ENCODE measurements at regions not wholly inside any gene's neighbourhood (a gene's known extent, or its start where the extent isn't known, plus 50 kb on each side); places are given as distances from the start of the nearest gene placed in this dataset.

DNA sequence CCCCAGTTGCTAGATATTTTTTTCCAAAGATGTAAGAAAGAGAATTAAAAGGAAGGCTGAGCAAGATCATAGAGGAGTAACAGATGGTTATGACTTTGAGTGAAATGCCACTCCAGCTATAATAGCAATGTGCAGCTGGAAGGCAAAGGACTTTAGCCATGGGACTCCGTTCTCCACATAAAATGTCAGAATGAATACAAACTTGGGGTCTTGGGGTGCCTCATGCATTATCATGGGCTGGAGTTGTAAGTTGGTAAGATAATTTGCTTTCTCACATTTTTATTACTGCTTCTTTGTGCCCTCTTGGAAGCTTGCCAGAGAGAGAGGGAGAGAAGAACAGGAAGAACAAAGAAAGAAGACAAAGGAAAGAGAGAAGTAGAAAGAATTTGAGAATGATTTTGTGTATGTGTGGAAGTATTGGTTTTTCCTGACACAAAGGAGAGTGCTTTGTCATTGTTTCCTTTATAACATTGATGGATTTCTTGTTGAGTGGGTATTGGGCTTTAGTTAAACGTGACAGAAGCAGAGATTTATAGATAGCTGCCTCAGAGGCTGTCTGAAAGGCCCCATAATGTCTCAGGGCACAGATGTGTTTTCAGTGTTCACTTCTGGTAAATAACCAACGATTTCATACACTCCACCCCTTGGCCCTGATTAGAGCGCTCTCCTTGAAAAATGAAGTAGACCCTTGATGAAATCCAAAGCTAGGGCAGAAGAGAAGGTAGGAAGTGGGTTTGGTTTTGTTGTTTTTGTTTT is 715.3 kb downstream of the NR2F2 start:
- no peak for FAIRE-seq

DNA sequence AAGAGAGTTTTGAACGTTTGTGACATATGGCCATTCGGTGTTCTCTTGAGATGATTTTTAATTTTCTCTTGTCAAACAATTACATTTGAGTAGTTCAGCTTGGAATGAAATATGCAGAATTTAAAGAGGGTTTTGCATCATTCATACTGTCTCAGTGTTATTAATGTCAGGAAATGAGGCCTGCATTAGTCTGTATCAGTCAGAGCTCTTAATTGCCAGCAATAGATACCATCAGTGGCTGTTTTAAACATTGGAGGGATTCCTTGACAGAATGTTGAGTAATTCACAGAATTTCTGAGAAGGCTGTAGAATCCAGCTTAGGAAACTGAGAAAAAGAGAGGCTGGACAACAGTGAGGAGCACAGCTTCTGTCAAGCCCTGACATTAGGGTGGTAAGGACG is 722.0 kb downstream of the NR2F2 start:
- FAIRE-seq = no peak

DNA sequence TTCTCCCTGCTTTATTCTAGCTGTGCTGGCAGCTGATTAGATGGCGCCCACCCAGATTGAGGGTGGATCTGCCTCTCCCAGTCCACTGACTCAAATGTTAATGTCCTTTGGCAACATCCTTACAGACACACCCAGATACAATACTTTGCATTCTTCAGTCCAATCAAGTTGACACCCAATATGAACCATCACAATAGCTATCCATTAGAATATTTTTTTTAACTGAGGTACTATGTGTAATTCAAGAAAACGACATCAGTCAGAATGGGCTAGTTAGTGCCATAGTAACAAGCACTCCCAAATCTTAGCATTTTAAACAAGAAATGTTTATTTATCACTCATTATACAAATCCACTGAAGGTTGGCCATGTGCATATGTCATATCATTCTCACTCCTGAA is 723.1 kb downstream of the NR2F2 start:
- FAIRE-seq = no peak

DNA sequence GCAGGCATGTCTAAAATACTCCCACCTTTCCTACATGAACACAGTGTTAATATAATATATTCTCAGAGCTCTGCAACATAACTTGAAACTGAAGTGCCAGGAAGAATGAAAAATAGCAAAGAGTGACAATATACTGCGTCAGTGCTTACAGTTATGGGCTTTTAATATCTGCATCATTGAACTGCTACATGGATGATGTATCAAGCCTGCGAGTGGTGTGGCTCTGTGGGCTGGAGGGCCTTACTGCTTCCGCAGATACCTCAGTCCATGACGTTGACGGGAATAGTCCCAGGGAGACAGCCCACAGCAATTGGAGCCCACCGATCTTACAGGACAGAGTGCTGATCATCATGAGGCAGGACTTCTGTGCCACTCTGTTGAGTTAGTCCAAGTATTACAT is 727.0 kb downstream of the NR2F2 start:
- no peak for FAIRE-seq

DNA sequence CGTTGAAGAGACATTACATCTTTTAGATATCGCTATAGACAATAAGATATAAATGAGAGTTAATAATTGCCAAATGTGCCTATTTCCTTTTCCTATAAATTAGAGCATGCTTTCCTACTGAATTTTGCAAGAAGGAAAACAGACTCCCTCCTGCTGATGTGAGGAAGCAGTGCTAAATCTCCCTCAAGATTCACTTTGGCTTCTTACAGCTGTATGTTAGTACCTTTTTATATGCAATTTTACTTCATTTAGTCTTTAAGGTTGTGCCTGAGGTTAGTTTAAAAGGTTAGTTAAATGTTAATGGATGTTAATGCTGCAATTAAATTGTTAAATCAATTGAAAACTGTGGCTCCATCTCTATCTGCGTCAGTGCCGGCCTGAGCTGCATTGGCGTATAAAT is 728.8 kb downstream of the NR2F2 start:
- FAIRE-seq = no peak

DNA sequence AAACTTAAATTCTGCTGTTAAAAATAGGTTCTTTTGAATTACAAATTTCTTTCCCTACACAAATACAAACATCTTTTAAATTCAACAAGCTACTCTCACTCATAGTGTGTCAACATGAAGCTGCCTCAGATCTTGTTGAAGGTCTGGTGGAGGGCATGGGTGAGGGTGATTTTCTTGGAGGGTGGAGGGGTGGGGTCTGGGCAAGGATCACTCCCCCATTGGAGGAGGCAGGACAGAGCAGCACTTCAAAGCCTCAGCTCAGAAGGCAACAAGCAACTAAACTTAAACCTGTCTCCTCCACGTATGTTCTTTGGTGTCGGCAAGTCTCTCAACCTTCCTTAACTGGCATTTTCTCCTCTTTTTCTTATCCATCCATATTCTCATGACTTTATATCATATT is 730.9 kb downstream of the NR2F2 start:
- no peak for FAIRE-seq

DNA sequence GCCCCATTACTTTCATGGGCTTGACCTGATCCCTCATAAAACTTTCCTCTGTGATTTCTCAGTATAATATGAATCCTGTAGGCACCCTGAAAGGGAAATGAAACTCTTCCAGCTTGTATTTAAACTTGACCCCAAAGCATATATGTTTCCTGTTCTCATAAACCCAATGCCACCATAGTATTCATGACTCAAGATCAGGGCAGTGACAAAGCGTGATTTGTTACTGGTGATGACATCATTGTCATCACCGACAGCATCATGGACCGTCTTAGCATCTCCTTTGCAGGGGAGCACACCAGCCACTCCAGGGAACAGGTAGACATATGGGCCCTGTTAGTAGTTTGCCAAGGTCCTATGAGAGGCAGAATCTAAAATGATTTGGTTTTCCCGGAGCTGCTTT is 741.2 kb downstream of the NR2F2 start:
- no peak for FAIRE-seq

DNA sequence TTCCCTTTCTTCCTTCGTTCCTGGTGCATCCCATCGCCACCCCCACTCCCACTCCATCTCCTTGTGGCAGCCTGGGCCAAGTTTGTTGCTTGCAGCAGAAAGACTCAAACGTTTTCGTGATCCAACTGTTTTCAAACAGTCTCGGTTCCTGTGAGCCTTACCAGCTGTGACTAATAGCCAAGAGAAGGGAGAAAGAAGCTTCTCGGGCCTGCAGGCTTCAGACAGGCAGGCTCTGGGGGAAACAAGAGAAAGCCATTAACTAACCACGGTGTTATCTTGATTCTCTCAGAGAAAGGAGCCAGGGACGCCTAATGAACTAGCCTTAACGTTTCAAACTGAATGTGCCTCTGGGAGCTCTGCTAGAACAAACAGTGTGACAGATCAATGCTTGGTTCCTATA is 742.0 kb downstream of the NR2F2 start:
- no peak for FAIRE-seq

DNA sequence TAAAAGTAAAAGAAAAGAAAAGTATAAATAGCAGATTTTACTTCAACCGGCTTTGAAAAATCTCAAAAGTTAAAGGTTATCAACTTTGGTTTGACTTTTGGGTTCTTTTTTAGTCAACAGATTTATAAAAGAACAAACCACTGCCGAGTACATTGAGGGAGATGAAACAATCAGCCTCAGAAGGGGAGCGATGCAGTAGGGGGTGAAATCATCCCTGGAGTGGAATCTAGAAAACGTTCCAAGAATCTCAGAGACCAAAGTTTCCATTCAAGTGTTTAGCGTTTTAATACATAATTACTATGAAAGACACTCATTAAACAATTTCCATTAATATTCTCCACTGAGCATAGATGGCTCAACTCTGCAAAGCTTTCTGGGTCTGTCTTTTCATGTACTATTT is 745.5 kb downstream of the NR2F2 start:
- no peak for FAIRE-seq

DNA sequence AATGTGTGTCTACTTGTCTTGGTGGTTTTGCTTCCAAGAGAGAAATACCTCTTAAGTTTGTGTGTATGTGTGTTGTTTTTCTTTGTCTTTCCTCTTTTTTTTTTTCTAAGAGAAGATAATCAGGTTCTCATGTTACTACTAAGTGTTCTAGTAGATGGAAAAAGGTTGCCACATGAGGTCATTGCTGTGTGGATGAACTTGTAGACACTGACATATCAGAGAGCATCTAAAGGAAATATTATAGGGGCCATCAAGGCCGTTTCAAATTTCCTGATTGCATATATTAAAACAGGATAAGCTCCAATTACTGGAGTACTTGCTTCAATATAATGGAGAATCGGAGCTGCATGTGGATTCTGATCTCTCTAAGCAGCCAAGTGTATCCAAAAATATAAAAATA is 747.5 kb downstream of the NR2F2 start:
- no peak for FAIRE-seq

DNA sequence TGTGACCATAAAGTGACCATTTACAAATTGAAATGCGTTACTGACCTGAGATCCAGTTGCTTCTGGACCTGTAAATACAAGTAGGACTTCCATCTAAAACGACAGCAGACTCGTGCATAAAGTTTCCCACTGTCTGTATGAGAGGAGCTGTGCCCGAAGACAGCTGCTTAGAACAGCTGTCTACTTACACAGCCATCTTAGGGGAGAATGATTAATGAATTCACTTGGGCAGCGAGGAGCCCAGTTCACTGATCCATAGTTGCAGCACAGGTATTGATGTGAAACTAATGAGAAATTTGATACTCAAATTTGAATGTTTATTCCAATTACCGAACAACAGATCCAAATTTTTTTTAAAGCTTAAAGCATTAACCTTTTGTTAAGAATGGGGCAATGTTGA is 748.1 kb downstream of the NR2F2 start:
- FAIRE-seq = no peak

DNA sequence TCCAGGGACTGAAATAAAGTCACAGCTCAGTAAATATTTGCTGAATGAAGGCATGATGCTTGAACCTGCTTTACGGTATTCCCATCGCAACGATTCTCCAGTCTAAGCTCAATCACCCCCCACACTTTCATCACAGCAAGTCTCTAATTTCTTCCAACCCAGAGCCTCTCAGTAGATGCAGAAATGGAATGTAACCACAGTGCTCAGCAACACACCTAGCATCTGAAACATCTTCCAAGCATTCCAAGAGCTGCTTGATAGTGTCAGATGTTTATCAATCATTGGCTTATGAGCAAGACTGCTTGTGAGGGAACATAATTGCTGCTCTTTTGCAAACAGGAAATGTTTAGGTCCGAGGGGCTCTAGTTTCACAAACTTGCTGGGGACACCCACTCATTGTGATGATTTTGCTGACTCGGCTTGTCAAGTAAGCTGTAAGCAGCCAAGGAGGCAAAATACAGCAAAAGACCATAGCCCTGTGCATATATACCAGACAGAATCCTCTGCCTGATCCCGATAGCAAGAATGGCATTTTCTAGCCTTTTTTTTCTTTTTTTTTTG is 751.2 kb downstream of the NR2F2 start:
- FAIRE-seq = no peak

DNA sequence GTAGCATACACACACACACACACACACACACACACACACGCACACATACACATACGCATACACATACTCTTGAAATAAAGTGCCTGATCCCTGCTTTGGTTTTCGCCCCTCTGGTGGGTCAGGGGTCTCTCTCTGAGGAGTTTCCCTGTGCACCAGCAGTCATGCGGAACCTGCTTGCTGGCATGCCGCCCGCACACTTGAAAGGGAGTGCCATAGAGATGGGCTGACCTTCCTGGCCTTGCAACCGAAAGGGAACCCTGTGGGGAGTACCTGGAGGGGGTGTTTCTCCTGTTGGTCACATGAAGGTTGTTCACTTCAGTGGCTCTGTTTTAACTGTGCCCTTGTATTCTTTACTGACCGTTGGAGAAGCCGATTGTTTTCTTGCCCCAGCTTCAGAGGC is 752.3 kb downstream of the NR2F2 start:
- no peak for FAIRE-seq

DNA sequence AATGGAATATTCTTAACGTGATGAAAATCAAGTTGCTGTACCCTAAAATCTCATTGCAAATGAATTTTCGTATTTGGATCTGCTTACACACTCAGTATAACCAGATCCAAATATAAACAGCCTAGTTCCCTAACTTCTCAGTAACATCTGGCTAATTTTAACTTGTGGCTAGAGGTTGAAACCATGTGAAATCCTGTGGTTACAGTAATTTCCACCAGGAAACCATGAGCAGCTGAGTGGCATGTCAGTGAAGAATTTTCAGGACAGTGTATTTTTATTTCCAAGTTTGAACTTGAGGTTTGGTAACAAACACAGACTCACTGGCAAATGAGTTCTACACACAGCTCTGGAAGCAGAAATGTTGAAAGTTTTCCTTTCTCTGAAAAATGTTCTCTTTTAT is 754.1 kb downstream of the NR2F2 start:
- FAIRE-seq = no peak

DNA sequence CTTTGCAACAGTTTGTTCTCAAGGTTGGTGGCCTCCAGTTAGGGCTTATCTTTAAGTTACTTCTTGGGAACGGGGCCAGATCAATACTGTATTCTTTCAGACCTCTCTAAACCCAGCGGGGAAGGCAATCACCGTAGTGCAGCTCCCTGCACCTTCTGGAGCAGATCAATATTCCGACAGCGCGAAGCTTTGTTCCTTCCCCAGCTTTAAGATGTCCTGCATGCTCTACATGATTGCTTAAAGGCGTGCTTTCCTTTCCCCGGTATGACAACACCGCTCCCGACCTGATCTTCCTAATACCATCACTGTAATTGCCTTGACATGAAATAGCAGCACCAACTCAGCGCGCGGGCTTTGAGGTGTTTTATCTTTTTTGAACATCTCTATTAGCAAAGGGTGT is 755.2 kb downstream of the NR2F2 start:
- FAIRE-seq = no peak

DNA sequence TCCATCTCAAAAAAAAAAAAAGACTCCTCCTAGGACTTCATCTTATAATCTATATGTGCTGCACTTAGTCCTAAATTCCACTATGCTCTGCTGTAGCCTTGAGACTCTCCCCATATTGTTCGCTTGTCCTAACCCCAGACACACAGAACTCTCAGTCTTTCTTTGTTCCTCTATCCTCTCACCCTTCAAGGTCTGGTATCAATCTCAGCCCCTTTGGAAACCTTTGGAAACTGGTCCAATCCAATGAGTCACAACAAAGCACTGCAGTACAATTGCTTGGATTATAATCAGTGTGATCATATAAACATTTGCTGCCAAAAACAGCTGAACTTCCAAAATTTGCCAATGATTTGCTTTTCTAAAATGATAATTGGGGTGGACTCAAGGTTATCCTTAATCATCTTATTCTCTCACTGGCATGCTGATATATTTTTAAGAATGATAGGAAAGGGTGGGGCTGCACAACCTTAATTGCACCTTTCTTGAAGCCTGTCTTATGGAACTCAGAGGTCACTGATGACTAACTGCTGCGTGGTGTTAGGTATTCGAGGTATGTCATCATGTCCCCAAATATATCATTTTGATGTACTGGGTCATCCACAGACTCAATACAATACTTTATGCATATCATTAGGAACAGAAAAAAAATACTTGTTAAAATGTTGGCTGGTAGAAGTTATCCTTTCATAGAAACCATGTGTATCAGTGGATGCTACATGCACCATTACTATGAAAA is 756.7 kb downstream of the NR2F2 start:
- FAIRE-seq = no peak

DNA sequence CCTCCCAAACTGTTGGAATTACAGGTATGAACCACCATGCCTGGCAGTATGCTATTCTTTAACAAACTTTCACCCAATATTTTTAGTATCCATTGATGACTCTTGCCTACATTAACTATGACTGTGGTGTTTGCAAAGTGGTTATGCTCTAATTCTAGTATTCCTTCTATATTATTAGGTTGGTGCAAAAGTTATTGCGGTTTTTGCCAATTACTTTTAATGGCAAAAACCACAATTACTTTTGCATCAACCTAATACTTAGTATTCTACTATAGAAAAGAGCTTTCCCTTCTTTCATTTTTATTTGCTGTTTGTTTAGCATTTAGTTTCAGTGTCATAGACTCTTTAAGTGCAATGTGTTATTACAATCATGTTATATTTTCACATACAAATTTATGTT is 760.6 kb downstream of the NR2F2 start:
- no peak for FAIRE-seq

DNA sequence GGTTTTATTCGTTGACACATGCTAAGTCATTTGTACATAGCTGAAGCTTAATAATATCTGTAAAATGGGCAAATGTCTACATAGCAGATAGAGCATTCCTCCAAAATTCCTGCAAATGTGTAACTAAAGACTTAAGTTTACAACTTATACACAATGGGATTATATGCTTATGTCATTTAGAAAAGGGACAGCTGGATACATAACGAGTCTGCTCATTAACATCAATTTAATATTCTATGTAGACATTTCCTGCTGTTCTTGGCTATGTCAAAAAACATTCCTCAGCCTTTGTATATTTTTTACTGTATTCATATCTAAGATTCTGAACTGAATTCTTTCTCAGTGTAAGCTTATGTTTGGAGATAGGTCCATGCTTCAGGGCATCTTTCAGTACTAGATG is 762.2 kb downstream of the NR2F2 start:
- no peak for FAIRE-seq

DNA sequence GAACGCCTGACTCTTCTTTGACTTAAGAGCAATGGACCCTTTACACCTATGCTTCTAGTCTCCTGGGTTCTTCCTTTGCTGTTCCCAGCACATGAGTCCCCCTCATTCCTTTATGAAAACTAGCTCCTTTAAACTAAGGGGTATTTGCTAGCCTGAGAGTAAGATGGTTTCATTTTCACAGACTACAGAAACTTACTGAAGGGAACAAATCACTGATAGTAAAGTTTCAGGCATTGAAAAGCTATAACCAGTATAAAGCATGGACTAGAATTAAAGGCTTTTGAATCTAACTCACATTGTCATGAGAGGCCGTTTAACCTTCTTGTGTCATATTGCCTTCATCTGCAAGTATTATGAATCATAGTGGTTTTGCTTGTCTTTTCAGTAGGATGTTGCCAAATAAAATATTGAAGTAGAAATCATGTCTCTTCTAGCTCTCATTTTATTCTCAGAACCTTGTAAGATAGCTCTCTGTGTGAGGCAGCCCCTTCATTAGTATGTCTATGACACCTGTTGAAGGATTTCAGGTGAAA is 765.9 kb downstream of the NR2F2 start:
- FAIRE-seq = no peak

DNA sequence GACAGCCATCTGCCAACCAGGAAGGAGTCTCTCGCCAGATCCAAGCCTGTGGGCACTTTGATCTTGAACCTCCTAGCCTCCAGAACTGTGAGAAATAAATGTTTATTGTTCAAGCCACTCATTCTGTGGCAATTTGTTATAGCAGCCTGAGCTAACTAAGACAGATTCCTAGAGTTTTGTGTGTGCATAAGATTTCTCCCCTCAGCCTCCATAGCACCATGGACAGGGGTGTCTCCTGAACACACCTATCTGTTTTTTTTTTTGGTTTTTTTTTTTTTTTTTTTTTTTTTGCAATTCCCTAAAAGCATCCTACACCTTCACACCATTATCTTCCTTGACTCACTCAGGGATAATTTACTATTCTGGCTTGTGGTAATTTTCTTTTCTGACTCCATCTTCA is 768.5 kb downstream of the NR2F2 start:
- FAIRE-seq = no peak

DNA sequence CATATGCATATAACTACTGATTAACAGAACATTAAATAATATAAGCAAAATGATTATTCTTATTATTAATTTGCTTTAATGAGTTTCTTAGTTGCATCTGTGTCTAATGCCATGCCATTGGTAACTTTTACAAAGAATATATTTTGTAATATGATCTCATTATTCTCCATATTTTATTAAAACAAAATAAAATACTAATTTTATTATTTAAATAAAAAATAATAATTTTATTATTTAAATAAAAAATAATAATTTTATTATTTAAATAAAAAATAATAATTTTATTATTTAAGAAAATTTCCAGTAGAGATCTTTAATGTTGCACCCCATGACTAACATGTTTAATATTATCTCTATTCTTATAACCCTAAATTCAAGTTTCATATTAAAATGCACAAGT is 771.1 kb downstream of the NR2F2 start:
- peak; percentile 98 for FAIRE-seq

DNA sequence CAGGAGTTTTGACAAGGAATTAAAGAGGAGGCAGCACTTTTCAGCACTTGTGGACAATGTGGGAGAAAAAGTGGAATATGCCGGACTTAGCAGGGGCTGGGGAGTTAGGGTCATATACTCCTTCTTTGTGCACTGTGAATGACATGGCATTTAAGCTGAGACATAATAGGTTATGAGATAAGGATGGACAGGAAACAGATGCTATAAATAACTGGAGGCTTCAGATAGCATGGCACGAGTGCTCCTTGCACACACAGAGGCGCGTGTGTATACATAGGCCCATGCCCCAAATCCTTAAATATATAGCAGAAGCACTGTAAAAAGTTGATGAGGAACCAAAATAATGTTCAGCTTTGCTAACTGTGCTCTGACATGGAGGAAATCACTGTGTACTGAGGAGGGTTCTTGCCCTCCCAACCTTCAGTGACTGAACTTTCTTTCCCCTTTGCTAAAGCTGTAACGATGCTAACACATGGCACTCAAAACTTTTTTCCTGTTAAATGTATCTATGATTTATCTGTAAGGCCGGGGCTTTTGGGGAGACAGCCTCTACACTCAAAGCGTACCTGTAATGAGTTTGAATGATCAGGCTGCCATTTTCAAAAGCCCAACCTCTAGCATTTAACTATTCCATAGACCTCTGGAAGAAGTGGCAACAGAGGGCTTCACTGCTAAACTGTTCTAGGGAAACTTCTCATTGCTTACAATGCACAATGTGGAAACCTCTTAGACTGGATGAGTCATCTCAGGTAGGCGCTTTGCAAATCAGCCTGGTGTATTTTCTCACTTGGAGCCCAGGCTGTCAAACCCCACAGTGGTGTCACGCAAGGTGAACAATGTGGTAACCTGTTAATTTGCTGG is 784.6 kb downstream of the NR2F2 start:
- no peak for FAIRE-seq

DNA sequence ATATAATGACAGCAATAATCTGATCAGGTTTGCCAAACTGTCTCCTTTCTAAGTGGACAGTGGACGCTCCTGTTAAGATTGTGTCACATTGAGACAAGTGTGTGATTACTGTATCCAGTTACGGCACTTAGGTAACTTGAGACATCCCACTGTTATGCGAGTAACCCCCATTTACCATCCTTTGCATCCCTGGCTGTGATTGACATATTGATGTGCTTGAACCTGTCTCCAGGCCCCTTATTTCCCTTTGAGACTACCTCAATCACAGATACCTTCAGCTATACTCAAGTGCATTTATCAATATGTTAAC is 785.2 kb downstream of the NR2F2 start:
- no peak for FAIRE-seq

All from TTC549 (cell line).